ENCODE measurements at regions not wholly inside any gene's neighbourhood (a gene's known extent, or its start where the extent isn't known, plus 50 kb on each side); places are given as distances from the start of the nearest gene placed in this dataset.

- TF ChIP-seq CTCF (IDR thresholded peaks at IDR 0.05; ENCODE audit: insufficient read depth, low read depth, low read length), result no peak
- TF ChIP-seq EZH2 (IDR thresholded peaks at IDR 0.05; ENCODE audit: insufficient read depth, low read length), result no peak
Observed at GRCh38 chr7:50212016-50212325, 92.5 kb upstream of the IKZF1 start.

All from astrocyte (in vitro differentiated cells and primary cell).